ENCODE measurements at regions not wholly inside any gene's neighbourhood (a gene's known extent, or its start where the extent isn't known, plus 50 kb on each side); places are given as distances from the start of the nearest gene placed in this dataset.

DNA sequence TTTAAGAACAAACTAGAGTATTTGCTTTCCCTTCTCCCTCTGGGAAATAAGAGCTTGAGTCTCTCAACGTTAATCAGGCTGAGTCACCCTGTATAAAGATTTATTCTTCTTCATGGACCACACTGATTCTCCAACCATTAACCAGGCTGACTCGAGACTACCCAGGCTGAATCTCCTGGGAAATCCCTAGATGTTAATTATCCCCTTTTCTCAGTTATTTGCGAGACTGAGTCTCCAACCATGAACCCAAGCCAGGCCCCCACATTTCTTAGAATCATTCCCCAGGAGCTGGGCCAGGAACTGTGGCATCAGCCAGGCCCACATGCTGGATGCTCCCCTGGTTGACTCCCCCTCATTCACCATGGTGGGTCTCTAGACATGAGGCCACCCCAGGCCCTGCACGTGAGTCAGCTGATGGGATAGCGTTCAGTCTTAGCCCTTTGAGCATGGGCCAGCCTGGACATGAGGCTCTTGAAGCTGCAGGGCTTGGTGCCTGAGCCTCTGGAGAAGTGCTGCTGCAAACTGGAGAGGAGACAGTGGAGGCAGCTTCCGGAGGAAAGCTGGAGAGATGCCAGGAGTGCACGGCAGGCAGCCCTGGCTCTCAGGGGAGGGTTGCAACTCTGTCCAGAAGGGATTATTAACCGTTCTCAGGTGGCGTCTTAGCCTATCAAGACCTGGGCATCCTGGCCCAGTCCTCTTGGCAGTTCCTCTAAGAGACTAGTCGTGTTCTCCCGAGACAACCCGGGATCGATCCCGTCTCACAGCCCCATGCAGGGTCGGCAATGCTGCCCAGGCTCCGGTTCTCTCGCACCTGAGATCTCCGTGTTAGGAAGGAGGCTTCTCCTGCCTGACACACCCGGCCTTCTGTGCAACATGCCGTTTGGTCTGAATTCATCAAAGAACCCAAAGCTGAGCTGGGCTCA is 296.6 kb downstream of the ADGRD1 start:
- no peak overlapping the region for H3K27ac ChIP-seq
- TF ChIP-seq, protein P1, sequence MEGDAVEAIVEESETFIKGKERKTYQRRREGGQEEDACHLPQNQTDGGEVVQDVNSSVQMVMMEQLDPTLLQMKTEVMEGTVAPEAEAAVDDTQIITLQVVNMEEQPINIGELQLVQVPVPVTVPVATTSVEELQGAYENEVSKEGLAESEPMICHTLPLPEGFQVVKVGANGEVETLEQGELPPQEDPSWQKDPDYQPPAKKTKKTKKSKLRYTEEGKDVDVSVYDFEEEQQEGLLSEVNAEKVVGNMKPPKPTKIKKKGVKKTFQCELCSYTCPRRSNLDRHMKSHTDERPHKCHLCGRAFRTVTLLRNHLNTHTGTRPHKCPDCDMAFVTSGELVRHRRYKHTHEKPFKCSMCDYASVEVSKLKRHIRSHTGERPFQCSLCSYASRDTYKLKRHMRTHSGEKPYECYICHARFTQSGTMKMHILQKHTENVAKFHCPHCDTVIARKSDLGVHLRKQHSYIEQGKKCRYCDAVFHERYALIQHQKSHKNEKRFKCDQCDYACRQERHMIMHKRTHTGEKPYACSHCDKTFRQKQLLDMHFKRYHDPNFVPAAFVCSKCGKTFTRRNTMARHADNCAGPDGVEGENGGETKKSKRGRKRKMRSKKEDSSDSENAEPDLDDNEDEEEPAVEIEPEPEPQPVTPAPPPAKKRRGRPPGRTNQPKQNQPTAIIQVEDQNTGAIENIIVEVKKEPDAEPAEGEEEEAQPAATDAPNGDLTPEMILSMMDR (conservative IDR thresholded peaks at IDR 0.05), result no peak

GRCh38 chr12:131250951-131251315 is 297.2 kb downstream of the ADGRD1 start:
- TF ChIP-seq, protein P1 (conservative IDR thresholded peaks at IDR 0.05), result no peak
- H3K27ac ChIP-seq, result no peak overlapping the region

DNA sequence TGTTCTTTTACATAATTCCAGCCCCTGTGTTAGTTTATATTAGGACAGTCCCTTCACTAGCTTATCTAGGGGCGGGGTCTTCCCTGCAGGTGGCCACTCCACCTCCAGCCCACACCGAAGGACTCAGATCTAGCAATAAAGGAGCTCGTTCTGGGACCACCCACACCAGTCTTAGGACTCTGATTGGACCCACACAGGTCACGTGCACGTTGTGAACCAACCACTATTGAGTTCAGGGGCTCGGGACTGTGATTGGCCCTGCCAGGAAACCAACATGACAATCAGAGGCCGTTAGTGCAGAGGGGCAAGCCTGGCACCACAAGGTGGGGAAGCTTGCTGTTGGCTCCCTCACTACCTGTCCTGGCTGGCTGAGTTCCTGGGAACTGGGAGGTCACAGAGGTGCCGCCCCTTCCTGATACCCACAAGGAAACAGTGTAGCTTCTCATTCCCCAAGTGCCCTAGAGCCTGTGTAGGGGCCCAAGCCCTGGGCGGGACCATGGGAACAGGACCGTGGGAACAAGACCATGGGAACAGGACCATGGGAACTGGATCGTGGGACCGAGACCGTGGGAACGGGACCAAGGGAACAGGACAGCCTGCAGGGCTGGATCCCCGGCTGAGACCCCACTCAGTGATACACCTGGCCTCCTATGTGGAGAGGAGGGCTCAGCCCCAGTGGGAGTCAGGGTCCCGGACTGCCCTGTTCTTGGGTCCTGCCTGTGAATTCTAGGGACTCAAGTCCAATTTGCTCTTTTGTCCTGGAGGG is 297.8 kb downstream of the ADGRD1 start:
- TF ChIP-seq, protein P1 (conservative IDR thresholded peaks at IDR 0.05), result no peak
- H3K27ac ChIP-seq, result no peak overlapping the region

DNA sequence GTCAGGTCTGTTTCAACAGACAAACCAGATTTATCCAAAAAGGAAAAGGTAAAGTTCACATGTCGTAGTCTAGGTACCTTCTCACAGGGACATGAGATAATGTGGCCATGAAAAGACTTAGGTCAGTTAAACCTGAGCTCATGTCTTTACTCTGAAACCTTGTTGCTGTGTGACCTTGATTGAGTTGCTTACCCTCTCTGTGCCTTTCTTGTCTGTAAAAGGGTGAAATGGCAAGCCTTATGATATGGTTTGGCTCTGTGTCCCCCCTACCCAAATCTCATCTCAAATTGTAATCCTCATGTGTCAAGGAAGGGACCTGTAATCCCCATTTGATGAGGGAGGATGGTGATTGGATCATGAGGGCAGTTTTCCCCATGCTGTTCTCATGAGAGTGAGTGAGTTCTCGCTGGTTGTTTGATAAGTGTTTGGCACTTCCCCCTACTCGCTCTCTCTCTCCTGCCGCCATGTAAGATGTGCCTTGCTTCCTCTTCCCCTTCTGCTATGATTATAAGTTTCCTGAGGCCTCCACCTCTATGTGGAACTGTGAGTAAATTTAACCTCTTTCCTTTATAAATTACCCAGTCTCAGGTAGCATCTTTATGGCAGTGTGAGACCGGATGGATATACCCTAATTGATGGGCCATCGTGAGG is 299.8 kb downstream of the ADGRD1 start:
- TF ChIP-seq, protein P1 (conservative IDR thresholded peaks at IDR 0.05), result no peak
- no peak overlapping the region for H3K27ac ChIP-seq

- TF ChIP-seq, protein P1 (conservative IDR thresholded peaks at IDR 0.05), result no peak
- no peak overlapping the region for H3K27ac ChIP-seq
Observed at GRCh38 chr12:131254374-131254773, 300.7 kb downstream of the ADGRD1 start.

GRCh38 chr12:131258398-131258797 is 304.7 kb downstream of the ADGRD1 start:
- H3K27ac ChIP-seq, result no peak overlapping the region
- TF ChIP-seq, protein P1 (conservative IDR thresholded peaks at IDR 0.05), result no peak

All from VCaP (cell line).